ENCODE measurements at regions not wholly inside any gene's neighbourhood (a gene's known extent, or its start where the extent isn't known, plus 50 kb on each side); places are given as distances from the start of the nearest gene placed in this dataset.
"Not testable (repeated sequence)": the region's sequence is repeated elsewhere in the genome, so short reads cannot be mapped to it uniquely, and the experiment has no call there.

DNA sequence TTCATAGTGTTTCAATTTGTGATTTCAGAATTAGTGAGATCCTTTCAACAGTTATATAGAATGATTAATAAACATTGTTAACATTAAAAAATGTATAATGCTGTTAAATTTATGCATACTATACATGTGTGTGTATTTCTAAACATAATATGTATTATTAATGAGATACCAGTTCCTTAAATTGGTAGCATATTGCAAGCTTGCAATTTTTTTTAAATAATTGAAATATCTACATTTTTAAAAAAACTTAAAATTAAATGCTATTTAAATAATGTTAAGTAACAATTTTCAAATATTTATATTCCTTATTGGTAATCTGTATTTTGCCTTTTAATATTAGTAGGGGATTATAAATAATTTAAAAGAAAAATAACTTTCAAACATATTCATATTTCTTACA, 1479.5 kb upstream of the PCDH7 start:
- DNase-seq, result no peak

DNA sequence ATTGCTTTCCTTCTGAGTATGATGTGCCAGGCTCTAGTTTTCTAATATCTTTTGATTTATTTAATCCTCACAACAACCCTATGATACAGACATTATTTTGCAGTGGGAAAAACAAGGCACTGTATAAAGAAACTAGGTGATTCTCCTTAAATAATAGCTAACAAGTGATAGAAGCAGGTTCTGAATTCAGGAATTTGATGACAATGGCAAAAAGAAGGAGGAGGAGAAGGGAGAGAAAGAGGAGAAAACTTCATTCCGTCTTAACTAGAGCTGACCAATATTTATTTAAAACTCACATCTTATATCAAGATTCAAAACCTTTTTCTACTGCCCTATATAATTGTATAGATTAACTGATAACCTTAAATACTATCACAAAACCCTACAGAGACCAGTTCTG, 1477.1 kb upstream of the PCDH7 start:
- DNase-seq, result no peak

- no peak for DNase-seq
Measured at GRCh38 chr4:29243851-29244250, 1476.3 kb upstream of the PCDH7 start.

DNA sequence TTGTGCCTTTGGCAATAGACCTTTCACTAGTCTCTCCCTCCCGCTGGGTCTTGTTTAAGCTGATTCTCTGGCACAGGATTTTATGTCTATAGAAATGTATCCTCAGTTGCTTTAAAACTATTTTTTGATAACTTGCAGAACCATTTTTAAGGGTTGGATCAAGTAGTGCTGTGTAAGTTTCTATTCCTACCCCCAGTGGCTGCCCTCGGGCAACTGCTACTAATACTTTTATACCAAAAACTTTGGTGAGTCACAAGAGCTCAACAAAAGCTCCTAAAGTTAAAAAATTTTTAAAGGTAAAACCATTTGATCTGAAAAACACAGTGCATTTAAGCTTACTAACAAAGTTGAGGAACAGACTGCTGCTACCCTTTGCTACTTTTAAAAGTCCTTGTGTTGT, 1460.6 kb upstream of the PCDH7 start:
- DNase-seq, result no peak

DNA sequence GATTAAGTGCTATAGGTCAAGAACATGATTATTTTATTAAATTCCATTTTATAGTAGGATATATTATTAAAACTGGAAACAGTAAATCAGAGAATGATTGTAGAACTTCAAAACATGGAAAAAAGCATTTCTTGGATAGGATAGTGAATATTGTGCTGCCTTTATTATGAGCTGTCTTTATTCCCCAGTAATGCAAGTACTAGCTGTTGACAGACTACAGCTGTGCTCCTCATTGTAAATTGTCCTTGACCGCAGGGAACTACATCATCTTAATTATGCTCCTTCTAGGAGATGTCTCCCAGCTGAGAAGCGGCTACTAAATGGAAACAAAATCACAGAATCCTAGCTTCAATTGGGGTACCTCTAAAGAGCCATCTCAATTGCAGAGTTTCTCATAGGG, 1457.2 kb upstream of the PCDH7 start:
- no peak for DNase-seq

GRCh38 chr4:29276150-29276549, 1444.0 kb upstream of the PCDH7 start:
- peak; percentile 90 for DNase-seq

- DNase-seq, result no peak
Measured at GRCh38 chr4:29277381-29277780, 1442.8 kb upstream of the PCDH7 start.

DNA sequence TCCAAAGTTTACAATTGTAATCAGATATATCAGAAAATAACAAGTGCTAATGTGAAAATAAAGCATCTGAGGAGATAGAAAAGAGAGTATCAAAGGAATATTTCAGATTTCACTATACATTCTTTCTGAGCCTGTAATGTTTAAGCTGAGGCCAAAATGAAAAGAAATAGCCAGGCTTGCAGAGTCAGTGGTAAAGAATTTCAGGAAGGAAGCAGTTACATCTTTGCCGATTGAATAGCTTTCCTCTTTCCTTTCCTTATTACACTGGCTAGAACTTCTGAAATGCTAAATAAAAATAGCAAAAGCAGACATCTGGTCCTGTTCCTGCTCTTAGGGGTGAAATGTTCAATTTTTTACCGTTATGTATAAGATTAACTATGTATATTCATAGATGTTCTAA, 1441.6 kb upstream of the PCDH7 start:
- DNase-seq, result no peak

DNA sequence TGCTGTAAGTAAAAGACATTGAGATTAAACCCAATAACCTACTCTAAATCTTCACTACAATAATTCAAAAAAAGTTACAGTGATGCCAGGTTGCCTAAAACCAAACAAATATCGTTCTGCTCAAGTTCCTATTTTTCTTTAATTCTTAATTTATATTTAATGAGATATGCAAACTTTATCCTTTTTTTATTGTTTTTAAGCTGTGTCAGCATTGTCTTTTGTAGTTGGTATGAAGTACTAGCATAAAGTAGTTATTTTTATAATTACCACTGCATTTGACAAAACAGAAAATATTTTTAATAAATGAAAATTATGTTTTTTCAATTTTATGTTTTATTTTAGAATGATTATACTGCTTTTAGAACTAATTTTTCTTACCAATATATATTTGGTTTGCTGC, 1431.1 kb upstream of the PCDH7 start:
- no peak for DNase-seq

GRCh38 chr4:29295280-29295679, 1424.9 kb upstream of the PCDH7 start:
- no peak for DNase-seq

- DNase-seq, result no peak
Measured at GRCh38 chr4:29304595-29304994, 1415.6 kb upstream of the PCDH7 start.

GRCh38 chr4:29307256-29307655, 1412.9 kb upstream of the PCDH7 start:
- no peak for DNase-seq

DNA sequence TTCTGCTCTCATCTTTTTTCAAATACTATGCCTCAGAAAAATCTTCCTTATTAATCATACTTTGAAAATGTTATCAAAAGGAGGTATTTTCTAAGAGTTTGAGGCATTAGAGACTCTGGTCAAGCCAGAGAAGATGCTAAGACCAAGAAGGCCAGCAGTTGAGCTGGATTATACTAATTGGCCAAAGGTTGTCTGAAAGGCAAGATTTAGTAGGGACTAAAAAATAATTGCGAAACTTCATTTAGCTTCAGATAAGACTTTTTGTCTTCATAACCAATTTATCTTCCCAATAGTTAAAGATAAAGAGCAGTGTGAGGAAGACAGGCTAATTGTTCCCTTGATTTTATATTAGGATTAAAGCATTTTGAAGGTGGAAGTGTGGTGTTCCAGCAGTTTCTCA, 1412.4 kb upstream of the PCDH7 start:
- no peak for DNase-seq

GRCh38 chr4:29309050-29309449, 1411.1 kb upstream of the PCDH7 start:
- DNase-seq, result peak; percentile 10

DNA sequence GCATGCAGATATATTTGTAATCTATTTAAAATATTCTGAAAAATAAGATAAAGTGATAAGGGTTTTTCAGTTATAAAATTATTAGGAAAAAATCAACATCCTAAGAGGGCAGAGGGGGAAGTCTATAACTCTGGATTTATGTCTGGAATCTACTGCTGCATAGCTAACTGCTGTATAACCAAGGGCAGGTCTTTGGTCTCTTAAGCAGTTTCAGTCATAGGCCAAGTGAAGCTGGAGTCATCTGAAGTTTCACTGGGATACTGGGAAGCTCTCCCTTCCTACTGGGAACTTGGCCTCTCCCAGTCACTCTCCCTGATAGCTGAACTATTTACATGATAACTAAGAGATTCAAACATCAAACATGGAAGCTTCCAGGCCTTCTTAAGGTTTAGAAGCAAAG, 1409.9 kb upstream of the PCDH7 start:
- DNase-seq, result no peak

DNA sequence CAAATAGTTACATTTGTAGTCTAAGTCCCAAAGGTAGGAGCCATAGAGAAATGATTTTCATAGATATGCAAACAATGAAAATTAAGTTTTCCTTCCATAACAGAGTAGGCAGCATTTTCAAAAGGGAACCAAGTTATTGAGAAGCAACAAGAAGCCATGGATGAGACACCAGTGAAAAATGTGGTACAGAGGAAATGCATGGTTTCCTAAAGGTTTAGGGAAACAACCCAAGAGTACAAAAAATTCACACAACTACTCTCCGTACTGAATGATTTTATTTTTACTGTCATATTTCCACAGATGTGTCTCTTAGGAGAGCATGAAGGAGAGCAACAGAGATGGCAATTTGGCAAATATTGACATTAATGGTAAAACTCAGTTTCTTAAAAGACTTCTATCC, 1408.9 kb upstream of the PCDH7 start:
- no peak for DNase-seq

DNA sequence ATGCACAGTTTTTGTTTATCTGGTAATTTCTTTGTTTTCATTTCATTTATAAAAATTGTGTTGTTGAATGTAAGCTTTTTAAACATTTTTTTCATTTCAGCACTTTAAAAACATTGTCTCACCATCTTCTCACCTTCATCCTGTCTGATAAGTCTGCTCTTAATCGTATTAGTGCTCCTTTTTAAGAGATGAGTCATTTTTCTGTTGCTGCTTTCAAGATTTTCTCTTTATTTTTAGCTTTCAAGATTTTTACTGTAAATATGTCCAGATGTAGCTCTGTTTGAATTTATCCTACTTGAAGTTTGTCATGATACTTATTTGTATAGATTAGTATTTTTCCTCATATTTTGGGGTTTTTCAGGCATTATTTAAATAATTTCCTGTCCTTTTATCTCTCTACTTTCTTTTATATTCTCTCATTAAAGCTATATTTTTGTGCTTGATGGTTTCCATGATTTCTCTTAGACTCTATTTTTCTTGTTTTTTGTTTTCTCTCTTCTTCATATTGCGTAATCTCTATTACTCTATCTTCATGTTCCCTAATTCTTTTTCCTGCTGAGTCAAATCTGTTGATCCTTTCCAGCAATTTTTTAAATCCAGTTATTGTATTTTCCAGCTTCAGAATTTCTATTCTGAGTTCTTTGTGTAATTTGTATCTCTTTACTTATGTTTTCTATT, 1400.4 kb upstream of the PCDH7 start:
- DNase-seq, result no peak

GRCh38 chr4:29320947-29321620, 1399.1 kb upstream of the PCDH7 start:
- DNase-seq, result no peak

DNA sequence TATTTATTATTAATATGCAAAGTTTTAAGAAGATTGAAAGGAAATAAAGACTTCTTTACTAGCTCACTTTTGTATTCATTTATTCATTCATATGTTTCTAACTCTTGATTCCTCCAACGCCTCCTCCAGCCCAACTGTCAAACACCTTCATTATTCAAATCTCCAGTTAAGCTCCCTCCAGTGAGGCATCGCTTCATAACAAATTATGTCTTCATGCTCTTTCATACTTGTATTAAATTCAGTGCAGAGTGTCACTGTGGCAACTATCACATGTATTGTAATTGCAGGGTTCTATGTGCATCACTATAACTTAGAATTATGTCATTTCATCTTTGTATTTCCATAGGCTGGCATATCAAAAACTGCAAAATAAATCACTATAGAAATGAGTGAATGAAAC, 1394.2 kb upstream of the PCDH7 start:
- no peak for DNase-seq

GRCh38 chr4:29326816-29327215, 1393.4 kb upstream of the PCDH7 start:
- peak; percentile 68 for DNase-seq

DNA sequence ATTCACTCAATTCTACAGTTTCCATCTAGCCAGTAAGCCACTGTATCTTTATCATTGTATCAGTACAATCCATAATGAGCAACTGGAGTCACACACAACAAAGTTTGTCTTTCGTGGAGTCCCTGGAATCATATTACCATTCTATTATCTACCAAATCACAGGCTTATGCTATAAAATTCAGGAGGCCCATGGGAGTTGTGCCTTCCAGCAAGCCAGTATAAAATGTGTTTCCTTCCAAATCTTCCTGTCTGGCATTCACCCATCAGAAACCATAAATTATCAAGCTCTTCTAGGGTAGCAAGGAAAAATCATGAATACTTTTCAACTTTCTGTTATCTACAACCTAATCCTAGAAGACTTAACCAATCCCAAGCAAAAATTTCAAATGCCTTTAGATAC, 1383.3 kb upstream of the PCDH7 start:
- DNase-seq, result no peak

DNA sequence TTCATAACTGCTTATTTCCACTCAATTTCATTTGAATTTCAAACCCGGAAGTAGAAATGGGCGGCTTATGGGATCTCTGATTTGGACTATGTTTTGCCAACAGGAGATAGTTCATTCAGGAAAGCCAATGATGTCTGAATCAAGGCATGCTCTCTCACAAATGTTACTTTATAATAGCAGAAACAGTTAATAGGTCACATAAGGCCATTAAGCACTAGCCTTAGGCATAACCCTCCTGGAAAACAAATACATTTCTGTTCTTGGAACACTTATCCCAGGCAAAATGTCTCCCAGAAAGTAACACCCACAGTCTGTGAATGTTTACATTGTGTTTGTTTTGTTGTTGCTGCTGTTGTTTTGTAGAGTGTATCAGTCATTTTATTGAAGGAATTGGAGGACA, 1347.2 kb upstream of the PCDH7 start:
- no peak for DNase-seq

GRCh38 chr4:29375716-29376115, 1344.5 kb upstream of the PCDH7 start:
- DNase-seq, result no peak

DNA sequence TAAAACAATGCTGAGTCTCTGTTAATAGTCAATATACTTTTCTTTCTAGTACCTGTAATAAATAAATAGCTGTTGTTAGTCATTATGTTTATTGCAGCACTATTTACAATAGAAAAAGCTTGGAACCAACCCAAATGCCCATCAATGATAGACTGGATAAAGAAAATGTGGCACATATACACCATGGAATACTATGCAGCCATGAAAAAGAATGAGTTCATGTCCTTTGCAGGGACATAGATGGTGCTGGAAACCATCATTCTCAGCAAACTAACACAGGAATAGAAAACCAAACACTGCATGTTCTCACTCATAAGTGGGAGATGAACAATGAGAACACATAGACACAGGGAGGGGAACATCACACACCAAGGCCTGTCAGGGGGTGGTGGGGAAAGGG, 1341.9 kb upstream of the PCDH7 start:
- not testable (repeated sequence) for DNase-seq

DNA sequence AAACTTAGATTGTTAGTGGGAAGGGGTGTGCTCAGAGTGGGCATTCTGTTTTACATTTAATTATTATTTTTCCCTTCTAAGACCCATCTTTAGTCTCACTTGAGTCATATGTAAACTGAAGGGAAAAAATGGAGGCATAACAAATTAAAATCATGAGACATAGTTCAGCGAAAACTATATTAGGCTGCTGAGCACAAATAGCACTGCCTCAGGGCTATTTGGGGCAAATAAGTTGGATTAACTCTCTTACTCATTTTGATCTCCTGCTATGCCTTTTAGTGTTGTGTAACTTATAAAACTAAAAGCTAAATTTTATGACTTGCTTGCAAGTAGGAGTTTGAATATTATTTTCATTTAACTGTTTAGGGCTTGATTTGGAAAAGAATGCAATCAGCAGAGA, 1329.2 kb upstream of the PCDH7 start:
- DNase-seq, result no peak
